ENCODE measurements at regions not wholly inside any gene's neighbourhood (a gene's known extent, or its start where the extent isn't known, plus 50 kb on each side); places are given as distances from the start of the nearest gene placed in this dataset.

DNA sequence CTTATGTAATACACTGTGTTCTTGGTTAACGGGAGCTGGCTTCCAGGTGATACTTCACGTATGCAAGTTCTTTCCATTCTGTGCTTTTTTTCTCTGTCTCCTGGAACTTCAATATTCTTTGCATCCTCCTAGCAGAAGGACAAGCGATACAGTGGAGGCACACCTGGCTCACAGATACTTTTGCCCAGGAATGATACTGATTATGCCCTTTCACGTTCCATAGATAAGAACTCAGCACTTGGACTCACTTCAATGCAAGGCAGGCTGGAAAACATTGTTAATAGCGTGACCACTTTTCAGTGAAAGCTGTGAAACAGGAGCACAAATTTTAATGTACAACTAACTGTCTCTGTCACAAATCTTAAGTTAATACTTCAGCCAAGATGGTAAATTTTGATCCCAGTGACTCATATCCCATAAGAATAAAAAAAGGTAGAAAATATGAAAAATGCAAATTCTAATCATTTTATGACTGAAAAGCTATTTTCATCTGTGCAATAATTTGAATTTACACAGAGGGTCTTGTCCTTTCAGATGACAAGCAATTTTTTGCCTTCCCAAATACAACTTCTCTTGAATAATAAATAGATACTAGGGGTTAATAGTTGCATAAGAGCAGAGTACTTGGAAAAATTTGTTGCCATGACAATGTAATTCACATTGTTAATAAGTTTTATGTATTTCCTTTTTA, 919.0 kb downstream of the GALC start:
- Histone ChIP-seq H4K20me1 (ENCODE audit: insufficient read depth, low read length) (no peaks in the 10 kb centered on the region), H2AFZ (ENCODE audit: low read length) (no peak overlapping the region), H3K4me1 (ENCODE audit: insufficient read depth, low read length) (no peaks in the 10 kb centered on the region), H3K9me3 (ENCODE audit: low read depth, low read length) (no peaks in the 10 kb centered on the region), H3K27ac (ENCODE audit: low read depth, low read length) (no peak overlapping the region), H3K4me2 (ENCODE audit: insufficient read depth, low read length) (no peak overlapping the region), H3K27me3 (ENCODE audit: insufficient read depth, low read length) (no peaks in the 10 kb centered on the region), H3K4me3 (ENCODE audit: insufficient read depth, low read length) (no peak overlapping the region), H3K36me3 (ENCODE audit: insufficient read depth, low read length) (no peaks in the 10 kb centered on the region), H3K79me2 (ENCODE audit: insufficient read depth, low read length) (no peaks in the 10 kb centered on the region)
- TF ChIP-seq, protein P1, sequence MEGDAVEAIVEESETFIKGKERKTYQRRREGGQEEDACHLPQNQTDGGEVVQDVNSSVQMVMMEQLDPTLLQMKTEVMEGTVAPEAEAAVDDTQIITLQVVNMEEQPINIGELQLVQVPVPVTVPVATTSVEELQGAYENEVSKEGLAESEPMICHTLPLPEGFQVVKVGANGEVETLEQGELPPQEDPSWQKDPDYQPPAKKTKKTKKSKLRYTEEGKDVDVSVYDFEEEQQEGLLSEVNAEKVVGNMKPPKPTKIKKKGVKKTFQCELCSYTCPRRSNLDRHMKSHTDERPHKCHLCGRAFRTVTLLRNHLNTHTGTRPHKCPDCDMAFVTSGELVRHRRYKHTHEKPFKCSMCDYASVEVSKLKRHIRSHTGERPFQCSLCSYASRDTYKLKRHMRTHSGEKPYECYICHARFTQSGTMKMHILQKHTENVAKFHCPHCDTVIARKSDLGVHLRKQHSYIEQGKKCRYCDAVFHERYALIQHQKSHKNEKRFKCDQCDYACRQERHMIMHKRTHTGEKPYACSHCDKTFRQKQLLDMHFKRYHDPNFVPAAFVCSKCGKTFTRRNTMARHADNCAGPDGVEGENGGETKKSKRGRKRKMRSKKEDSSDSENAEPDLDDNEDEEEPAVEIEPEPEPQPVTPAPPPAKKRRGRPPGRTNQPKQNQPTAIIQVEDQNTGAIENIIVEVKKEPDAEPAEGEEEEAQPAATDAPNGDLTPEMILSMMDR (IDR thresholded peaks at IDR 0.05; ENCODE audit: extremely low read depth, low read depth, low read length), result no peak
- DNase-seq (ENCODE audit: insufficient read length, low spot score, missing footprints), result no peak

DNA sequence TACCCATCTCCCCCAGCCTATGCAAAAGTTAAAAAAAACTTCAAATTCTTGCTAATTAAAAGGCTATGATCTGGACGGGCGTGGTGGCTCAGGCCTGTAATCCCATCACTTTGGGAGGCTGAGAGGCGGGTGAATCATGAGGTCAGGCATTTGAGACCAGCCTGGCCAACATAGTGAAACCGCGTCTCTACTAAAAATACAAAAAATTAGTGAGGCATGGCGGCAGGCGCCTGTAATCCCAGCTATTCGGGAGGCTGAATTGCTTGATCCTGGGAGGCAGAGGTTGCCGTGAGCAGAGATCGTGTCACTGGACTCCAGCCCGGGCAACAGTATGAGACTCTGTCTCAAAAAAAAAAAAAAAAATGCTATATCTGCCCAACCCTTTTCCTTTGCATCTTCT, 925.4 kb downstream of the GALC start:
- no peaks in the 10 kb centered on the region for H3K27me3 ChIP-seq (ENCODE audit: insufficient read depth, low read length)
- H3K4me2 ChIP-seq (ENCODE audit: insufficient read depth, low read length), result no peak overlapping the region
- H3K4me3 ChIP-seq (ENCODE audit: insufficient read depth, low read length), result no peak overlapping the region
- H3K27ac ChIP-seq (ENCODE audit: low read depth, low read length), result no peak overlapping the region
- H4K20me1 ChIP-seq (ENCODE audit: insufficient read depth, low read length), result no peaks in the 10 kb centered on the region
- no peak overlapping the region for H2AFZ ChIP-seq (ENCODE audit: low read length)
- H3K36me3 ChIP-seq (ENCODE audit: insufficient read depth, low read length), result no peaks in the 10 kb centered on the region
- H3K4me1 ChIP-seq (ENCODE audit: insufficient read depth, low read length), result no peaks in the 10 kb centered on the region
- H3K79me2 ChIP-seq (ENCODE audit: insufficient read depth, low read length), result no peaks in the 10 kb centered on the region
- no peak for DNase-seq (ENCODE audit: insufficient read length, low spot score, missing footprints)
- H3K9me3 ChIP-seq (ENCODE audit: low read depth, low read length), result no peaks in the 10 kb centered on the region
- TF ChIP-seq, protein P1 (IDR thresholded peaks at IDR 0.05; ENCODE audit: extremely low read depth, low read depth, low read length), result no peak

DNA sequence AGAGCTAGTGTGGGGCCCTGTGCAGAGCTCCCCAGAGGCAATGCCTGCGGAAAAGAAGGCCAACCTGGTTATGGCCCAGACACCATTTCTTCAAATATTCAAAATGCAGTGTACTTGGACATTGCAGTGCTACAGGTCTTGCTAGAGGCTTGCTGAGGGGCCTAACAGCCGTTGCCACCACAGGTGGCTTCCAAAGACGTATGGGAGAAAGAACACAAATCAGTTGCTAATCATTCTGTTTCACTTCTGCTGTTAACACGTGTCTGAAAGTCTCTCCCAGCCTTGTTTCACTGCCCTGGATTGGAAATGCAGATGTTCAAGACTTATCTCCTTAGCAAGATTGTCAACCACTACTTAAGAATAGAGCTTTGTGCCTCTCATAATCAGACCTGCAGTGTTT, 925.9 kb downstream of the GALC start:
- no peaks in the 10 kb centered on the region for H3K9me3 ChIP-seq (ENCODE audit: low read depth, low read length)
- H3K79me2 ChIP-seq (ENCODE audit: insufficient read depth, low read length), result no peaks in the 10 kb centered on the region
- no peaks in the 10 kb centered on the region for H4K20me1 ChIP-seq (ENCODE audit: insufficient read depth, low read length)
- no peaks in the 10 kb centered on the region for H3K36me3 ChIP-seq (ENCODE audit: insufficient read depth, low read length)
- H3K27ac ChIP-seq (ENCODE audit: low read depth, low read length), result no peak overlapping the region
- no peak overlapping the region for H3K4me3 ChIP-seq (ENCODE audit: insufficient read depth, low read length)
- no peak overlapping the region for H3K4me2 ChIP-seq (ENCODE audit: insufficient read depth, low read length)
- no peak overlapping the region for H2AFZ ChIP-seq (ENCODE audit: low read length)
- H3K4me1 ChIP-seq (ENCODE audit: insufficient read depth, low read length), result no peaks in the 10 kb centered on the region
- no peaks in the 10 kb centered on the region for H3K27me3 ChIP-seq (ENCODE audit: insufficient read depth, low read length)
- no peak for DNase-seq (ENCODE audit: insufficient read length, low spot score, missing footprints)
- TF ChIP-seq, protein P1 (IDR thresholded peaks at IDR 0.05; ENCODE audit: extremely low read depth, low read depth, low read length), result no peak

DNA sequence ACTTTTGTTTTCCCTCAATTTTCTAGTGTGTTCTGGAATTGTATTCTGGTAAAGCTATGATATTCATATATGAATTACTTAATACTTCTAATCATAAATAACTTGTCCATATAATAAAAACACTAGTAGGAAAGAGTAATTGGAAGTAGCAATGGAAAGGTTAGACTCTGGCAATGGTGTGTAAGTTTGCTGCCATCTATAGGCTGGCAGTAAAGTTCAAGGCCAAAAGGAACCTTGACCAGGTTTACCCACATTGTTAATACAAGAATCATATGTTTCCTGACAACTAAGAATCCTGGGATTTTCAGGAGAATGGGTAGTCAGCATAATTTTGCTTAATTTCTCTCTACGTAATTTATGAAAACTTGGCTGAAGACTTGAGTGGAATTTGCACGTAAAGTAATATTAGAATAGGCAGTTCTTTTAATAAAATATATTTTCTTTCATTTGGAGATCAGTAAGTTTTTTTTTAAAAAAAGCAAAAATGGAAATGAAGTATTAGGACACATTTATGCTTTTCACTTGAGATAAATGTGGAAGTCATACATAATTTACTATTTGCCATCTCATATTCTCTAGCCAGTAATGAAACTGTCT, 926.7 kb downstream of the GALC start:
- no peak for DNase-seq (ENCODE audit: insufficient read length, low spot score, missing footprints)

More for the DNA sequence above, 926.7 kb downstream of the GALC start:
- Histone ChIP-seq H2AFZ (ENCODE audit: low read length) (no peak overlapping the region), H3K4me3 (ENCODE audit: insufficient read depth, low read length) (no peak overlapping the region), H3K4me2 (ENCODE audit: insufficient read depth, low read length) (no peak overlapping the region), H4K20me1 (ENCODE audit: insufficient read depth, low read length) (no peaks in the 10 kb centered on the region), H3K27me3 (ENCODE audit: insufficient read depth, low read length) (no peaks in the 10 kb centered on the region), H3K27ac (ENCODE audit: low read depth, low read length) (no peak overlapping the region), H3K9me3 (ENCODE audit: low read depth, low read length) (no peaks in the 10 kb centered on the region), H3K79me2 (ENCODE audit: insufficient read depth, low read length) (no peaks in the 10 kb centered on the region), H3K4me1 (ENCODE audit: insufficient read depth, low read length) (no peaks in the 10 kb centered on the region), H3K36me3 (ENCODE audit: insufficient read depth, low read length) (no peaks in the 10 kb centered on the region)
- TF ChIP-seq, protein P1 (IDR thresholded peaks at IDR 0.05; ENCODE audit: extremely low read depth, low read depth, low read length), result no peak
